NCI-H1092 (cell line): ENCODE measurements at regions not wholly inside any gene's neighbourhood (a gene's known extent, or its start where the extent isn't known, plus 50 kb on each side); places are given as distances from the start of the nearest gene placed in this dataset.
A peak's percentile ranks its signal among the peaks of the same experiment; 100 is the strongest.
"Not testable (repeated sequence)": the region's sequence is repeated elsewhere in the genome, so short reads cannot be mapped to it uniquely, and the experiment has no call there.

Experiments
- DNase-seq: peaks from one replicate; lab custom pipeline; 2025; lab: John Stamatoyannopoulos, UW

DNA sequence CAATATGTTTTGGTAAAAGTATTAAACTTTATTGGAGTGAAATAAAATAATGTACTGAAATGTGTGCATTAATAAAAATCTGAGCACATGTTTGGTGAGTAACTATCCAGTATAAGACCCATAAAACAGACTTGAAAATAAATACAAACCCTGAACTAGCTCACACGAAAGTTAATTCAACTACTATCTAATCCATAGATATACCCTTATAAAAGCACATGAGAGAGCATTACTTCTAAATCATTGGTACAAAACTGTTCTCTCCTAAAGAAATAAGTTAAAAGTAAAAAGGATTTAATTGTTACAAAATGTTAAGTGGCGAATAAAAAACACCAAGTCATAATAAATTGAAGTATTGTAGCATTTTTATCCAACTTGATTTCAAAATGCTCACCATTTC, 295.6 kb downstream of the PTPRC start:
- DNase-seq, result no peak

DNA sequence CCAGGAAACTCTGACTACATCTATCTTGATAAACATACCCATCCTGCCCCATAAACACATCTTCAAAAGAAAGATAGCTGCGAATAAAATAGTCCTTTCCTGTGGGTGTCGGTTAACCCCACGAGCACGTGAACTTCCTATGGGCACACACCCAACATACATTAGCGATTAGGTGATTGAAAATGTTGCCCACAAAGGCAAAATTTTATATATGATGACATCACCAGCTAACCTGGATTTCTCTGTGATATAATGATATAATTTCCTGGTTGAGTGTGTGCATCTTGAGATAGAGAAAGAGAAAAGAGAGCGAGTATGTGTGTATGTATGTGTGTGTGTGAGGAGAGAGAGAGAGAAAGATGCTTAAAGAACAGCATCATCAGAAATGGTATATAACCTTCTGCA, 296.1 kb downstream of the PTPRC start:
- DNase-seq, result no peak

DNA sequence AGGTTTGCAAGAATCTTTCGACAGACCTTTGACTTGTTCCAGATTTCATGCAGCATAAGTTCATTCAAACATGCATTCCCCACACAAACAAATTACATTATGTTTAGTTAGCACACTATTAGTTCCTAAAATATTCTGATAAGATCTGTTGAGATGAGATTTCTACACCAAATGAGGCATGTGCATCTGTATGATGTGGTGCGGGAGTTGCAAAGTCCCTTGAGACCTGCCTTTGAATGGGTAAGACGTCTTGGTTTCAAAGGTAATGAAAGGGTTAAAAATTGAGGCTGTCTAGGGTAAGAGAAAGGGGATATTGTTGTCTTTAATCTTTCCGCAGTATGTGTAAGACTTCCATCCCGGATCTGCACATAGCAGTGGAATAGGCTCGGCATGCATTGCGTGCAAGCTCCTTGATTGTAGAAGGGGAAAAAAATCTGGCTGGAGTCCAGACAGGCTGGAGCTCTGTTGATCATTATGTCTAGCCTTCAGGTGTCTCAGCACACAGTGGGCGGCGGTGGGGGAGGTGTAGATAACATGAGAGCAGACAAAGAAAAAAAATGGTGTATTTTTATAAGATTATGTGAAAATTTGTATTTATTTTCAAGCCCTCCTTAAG, 296.6 kb downstream of the PTPRC start:
- DNase-seq, result peak; percentile 72

DNA sequence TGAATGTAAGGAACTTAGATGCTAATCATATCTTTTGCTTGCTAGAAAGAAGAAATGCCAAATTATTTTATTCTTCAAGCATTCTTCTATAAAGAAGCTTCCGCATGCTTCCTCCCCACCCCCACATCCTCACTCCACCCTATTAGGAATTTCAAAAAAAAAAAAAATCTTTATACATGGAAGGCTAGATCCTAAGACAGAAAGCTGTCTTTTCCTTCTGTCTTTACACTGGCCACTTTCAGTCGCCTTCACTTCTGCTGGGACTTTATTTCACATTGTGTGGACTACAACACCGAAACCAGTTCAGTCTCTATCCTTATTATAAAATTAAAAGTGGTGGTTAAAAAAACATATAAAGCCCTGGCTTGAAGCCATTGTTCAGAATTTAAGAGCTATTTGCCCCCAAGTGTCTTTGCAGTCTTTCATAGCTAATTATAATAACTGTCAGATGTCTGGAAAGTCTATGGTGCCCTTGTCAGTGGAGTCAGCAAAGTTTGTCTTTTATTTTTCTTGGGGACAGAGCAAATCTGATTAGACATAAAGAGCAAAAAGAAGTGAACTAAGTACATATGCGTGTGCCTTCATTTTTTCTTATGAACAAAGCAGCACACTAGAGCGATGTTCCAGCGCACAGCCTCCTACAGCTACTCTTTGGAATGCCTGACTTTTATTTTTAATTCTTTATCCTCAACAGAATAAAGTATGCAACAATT, 297.7 kb downstream of the PTPRC start:
- DNase-seq, result no peak

DNA sequence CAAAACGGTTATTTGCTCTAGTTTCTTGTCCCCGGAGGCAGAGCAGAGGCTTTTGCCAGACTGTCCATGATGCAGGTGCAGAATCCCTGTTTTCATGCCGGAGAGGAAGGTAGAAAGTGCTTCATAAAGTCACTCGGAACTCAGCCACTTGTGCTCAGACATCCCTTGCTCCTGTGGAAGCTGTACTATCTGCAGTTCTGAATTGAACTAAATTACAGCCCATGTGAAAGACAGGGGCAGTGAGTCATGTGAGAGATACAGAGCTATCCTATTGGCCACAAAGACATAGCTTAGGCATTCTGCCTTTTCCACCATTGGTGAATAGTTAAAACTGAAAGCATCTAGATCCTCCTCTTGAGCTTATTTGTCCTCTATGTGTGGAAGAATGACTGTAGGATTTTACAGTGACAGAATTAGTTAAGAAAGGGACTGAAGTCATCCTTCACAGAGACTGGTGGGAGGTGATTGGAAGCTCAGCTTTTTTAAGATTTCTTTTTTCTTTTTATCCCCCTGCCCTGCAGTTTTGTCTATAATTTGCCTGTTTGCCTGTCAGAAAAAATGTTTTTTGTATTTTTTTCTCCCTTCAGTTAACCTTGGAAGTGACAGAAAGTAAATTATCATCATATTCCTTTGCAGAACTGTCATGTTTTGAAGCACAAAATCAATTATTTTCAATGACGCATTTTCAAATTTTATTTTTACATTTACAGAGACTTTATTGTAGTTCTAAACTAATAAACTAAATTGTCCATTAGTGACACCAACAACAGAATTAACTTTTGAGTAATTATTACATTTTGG, 298.6 kb downstream of the PTPRC start:
- DNase-seq, result peak; percentile 30

DNA sequence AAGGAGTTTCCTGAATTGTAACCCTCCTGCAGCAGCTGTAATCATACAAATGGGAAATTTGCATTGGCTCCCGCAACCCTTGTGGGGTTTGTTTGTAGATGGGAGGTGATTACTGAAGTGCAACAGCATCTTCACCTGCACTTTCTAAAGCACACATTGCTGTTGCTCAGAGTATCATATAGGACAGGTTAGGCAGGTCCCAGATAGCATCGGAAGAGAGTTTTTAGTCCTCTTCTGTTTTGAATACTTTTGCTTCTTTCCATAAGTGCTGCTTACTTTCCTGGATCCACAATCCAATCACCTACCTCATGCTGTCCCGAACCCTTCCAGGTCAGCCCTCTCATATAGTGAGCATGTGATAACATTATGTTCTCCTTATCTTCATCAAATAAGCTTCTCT, 300.4 kb downstream of the PTPRC start:
- DNase-seq, result no peak

DNA sequence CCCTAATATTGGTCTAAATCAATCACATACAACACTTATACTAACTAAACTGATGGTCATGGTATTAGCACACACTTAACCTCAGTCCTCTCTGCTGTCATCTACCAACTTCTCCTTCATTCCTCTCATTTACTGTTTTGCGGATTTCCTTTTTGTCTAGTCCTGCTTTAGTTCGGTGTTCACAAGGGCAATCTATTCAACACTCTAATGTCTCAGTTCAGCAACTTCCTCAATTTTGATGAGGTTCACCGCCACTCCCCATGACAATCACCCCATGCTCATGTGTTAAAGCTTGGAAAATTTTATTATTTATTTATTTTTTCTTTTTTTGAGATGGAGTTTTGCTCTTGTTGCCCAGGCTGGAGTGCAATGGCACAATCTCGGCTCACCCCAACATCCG, 301.1 kb downstream of the PTPRC start:
- DNase-seq, result no peak

DNA sequence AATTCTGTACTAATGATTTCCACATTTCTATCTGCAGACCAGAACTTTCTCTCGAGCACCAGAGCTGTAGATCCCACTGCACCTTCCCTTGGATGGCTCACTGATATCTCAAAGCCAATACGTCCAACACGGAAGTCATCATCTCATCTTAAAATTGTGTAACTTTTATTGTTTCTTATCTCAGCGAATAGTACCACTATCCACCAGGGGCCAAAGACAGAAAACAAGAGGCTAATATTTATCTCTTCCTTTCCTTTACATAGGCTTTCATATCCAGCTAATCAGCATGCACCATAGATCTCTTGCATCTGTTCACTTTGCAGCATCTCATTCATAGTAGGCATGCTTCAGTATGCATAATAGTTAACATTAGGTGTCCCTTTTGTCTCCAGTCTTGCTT, 303.6 kb downstream of the PTPRC start:
- DNase-seq, result no peak

DNA sequence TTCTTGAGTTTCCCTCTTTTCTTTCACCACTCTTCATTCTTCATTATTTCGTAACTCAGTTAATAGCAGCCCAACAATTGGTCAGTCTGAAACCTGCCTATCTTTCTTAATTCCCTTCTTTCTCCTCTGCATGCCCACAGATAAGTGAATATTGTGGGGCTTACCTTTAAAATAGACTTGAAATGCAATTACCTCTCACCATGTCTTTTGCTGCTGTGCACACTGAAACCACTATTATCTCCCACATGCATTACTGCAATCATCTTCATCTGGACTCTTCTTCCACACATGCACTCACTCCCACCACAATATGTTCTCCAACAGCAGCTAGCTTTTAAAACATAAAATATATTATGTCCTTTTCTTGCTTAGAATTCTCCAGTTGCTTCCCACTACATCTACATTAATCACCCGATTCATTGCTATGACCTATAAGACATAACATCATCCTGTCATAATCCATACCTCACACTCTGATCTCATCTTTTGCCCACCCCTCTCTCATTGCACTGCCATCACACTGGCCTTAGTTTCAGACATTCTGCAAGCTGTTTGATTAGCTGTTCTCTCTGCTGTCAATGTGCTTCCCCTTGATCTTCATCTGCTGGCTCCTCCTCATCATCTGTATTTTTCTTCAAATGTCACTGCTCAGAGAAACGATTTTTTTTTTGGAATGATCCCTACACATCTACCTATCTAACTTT, 304.8 kb downstream of the PTPRC start:
- no peak for DNase-seq

DNA sequence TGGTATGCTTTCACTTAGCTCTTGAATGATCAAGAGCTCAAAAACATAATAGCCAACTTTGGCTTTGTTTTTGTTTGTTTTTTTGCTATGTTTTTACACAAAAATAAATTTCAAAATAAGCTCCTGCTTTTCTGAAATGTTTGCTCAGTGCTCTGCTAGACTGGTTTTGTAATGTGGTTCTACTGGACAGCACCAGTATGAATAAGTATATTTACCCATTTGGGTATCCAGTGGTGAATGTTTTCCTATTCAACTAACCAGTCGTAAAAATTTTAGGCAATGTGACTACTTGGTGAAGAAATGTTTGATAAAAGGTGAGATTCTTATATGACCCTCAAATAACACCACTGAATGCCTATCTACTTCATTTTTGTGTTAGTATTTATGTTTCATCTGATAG, 308.6 kb downstream of the PTPRC start:
- no peak for DNase-seq

DNA sequence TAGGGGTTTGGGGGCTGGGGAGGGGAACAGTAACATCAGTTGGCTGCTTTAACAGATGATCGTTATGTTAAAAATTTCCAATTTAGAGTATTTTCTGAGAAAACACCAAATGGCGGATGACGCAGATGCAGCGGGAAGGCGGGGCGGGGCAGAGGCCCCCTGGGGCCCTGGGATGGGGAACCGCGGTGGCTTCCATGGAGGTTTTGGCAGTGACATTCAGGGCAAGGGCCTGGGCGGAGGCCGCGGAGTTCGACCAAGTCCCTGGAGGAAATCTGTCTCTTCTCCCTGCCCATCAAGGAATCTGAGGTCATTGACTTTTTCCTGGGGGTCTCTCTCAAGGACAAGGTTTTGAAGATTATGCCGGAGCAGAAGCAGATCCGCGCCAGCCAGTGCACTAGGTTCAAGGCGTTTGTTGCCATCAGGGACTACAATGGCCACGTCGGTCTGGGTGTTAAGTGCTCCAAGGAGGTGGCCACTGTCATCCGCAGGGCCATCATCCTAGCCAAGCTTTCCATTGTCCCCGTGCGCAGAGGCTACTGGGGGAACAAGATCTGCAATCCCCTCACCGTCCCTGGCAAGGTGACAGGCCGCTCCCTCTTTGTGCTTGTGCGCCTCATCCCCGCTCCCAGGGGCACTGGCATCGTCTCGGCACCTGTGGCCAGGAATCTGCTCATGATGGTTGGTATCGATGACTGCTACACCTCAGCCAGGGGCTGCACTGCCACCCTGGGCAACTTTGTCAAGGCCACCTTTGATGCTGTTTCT, 310.2 kb downstream of the PTPRC start:
- no peak for DNase-seq

DNA sequence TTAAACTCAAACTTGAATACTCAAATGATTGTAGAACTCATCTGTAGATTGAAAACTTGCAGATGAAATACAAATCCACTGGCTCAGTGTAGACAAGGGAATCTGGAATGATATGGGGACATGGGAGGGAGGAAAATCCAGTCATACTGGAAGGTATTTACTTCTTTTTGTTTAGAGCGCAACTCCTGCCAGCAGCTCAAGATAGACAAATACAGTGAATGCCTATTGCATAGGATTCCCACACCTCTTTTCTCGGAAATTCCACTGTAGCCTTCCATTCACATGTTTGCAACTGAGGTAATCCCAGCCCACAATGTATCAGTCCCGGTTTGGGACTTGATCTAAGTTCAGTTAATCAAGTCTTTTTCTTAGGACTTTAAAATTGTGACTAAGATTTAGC, 311.2 kb downstream of the PTPRC start:
- no peak for DNase-seq

DNA sequence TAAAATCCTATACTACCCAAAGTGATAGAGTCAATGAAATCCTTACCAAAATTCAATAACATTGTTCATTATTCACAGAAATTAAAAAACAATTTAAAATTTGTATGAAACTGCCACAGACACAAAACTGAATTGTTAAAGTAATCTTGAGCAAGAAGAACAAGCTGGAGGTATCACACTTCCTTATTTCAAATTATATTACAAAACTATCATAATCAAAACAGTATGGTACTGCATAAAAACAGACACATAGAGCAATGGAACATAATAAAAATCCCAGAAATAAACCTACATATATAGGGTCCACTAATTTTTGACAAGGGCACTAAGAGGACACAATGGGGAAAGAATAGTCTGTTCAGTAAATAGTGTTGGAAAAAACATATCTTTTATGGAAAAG, 316.2 kb downstream of the PTPRC start:
- no peak for DNase-seq

DNA sequence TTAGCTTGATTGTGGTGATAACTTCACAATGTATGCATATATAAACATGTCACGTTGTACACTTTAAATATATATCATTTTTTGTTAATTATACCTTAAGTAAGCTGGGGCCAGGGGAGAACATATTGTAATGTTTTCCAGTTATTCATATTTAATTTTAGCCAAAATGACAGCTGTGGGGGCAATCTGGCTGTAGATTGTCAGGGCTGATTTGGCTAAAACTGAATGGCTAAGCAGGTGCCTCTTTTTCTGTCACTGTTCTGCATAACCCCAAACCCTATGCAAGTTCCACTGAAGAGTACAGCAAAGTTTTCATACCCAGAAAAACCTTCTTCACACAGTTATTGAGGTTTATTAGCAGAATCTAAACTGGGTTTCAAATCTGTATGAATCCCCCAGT, 318.2 kb downstream of the PTPRC start:
- DNase-seq, result no peak

DNA sequence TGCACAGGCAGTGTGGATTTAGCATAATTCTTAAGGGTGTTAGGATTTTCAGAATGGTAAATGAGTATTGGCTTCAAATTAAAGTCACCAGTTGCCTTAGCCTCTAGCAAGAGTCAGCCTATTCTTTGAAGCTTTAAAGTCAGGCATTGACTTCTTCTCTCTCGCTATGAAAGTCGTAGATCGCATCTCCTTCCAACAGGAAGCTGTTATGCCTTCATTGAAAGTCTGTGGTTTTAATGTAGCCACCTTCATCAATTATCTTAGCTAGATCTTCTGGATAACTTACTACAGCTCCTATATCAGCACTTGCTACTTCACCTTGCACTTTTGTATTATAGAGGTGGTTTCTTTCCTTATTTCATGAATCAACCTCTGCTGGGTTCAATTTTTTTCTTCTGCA, 320.2 kb downstream of the PTPRC start:
- DNase-seq, result no peak

DNA sequence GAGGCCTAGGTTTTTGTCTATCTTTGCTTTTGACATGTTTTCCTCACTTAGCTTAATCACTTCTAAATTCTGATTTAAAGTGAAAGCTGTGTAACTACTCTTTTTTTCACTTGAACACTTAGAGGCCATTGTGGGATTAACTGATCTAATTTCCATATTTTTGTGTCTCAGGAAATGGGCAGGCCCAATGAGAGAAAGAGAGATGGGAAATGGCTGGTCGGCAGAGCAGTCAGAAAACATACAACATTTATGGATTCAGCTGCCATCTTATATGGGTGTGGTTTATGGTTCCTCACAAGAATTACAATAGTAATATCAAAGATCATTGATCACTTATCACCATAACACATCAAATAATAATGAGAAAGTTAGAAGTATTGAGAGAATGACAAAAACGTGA, 320.8 kb downstream of the PTPRC start:
- no peak for DNase-seq

DNA sequence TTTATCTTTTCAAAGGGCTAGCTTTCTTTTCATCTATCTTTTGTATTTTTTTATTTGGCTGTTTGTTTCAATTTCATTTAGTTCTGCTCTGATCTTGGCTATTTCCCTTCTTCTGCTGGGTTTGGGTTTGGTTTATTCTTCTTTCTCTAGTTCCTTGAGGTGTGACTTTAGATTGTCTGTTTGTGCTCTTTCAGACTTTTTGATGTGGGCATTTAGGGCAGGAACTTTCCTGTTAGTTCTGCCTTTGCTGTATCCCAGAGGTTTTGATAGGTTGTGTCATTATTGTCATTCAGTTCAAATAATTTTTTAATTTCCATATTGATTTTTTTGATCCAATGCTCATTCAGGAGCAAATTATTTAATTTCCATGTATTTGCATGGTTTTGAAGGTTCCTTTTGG, 325.0 kb downstream of the PTPRC start:
- not testable (repeated sequence) for DNase-seq

DNA sequence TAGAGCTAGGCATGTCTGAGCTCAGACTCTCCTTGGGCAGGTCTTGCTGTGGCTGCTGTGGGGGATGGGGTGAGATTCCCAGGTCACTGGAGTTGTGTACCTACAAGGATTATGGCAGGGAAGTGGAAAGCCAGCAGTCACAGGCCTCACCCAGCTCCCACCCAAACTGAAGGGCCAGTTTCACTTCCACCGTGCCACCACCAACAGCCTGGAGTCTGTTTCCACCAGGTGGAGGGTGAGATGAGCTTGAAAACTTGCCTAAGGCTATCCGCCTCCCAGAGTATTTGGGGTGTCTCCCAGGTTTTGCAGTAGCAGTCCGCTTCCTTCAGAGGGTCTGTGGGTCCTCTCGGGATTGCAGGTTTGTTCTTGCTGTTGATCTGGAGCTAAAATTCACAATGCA, 327.7 kb downstream of the PTPRC start:
- no peak for DNase-seq

DNA sequence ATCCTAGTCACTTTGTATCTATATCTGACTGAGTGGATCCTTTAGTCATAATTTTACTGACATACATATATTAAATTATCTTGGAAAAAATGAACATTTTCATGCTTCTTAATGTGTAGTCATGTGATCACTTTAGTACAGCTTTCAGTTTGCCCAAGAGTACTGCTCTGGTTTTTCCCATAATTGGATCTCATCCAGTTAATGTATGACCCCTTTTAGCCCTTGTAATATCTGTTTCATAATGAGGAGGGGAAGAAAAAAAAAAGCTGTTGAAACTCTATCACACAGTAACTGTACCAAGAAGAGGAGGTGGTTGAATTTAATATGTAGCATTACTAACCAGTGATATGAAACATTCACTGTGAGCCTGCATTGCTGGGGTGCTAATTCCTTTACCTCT, 328.7 kb downstream of the PTPRC start:
- no peak for DNase-seq

DNA sequence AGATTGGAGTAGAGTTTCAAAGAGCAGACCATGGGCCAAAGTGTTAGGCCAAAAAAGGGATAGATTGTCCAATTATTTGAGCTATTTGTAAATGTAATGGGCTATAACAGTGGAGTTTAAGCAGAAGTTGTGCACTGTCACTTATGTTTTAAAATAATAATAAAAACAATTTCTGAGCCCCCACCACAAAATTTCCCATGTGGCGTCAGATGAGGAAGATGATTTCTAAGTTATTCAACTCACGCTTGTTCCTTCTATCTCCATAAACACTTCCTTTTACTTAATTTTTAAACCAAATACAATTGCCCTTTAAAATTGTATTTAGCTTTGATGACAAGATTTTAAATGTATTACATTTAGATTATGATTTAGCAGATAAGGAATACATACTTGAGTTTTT, 330.0 kb downstream of the PTPRC start:
- DNase-seq, result no peak

DNA sequence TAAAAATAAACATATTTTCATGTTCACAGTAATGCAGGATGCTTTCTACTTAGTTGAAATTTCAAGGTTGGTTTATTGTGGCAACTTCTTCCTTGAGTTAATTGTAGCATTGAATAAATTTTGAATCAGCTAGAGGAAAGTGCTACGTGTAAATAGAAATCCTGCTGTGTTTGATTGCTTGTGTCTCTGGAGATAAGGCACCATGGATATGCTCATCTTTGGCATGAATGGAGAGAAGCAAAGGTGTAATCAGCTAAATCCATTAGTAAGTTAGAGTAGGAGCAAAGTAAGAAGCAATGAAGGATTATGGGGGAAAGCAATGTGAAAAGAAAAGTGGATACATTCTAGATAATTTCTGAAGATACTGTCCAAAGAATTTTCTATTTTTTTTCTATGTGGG, 331.1 kb downstream of the PTPRC start:
- no peak for DNase-seq

DNA sequence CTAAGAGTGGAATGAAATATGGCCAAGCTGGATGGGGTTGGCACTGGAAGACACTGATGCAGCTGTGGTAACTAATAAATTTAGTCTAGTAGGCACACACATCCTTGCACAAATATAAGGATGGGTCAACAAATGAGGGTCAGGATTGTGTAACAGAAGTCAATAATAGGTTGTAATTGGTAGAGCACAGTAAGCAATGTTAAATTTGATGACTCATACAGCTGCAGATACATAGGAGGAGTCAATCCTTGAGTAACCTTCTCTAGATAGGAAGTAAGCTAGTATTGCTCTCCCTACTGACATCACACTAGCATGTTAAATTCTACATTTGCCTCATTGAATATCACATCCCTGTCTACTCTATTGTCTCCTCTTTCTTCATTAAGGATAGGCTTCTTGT, 332.1 kb downstream of the PTPRC start:
- no peak for DNase-seq
